ENCODE measurements at regions not wholly inside any gene's neighbourhood (a gene's known extent, or its start where the extent isn't known, plus 50 kb on each side); places are given as distances from the start of the nearest gene placed in this dataset.

DNA sequence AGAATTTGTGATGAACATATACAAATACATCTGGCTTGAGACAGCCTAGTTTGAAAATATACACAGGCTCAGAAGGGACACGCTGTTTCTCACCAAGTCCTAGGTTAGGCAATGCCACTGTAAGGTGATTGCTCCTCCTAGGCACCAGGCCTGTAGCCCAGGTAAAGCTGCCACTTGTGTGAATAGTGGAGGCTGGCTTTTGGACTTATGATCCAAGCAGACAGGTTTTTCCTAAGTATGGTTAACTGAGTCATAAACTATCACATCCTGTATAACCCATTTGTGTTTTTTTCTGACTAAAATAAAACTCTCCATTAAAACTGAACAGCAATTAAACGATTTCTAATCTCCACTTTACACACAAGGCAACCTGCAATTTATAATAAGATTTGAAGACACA lies 81.0 kb downstream of the SEMA4F start:
- H3K27me3 ChIP-seq (ENCODE audit: control insufficient read depth, insufficient read depth, low read length): no peaks in the 10 kb centered on the region
- peaks cover 12% of the 10 kb centered on the region for H3K9me3 ChIP-seq (ENCODE audit: control insufficient read depth, insufficient read depth, low read length)
- no peaks in the 10 kb centered on the region for H3K36me3 ChIP-seq (ENCODE audit: control insufficient read depth, insufficient read depth, low read length)
- H3K4me1 ChIP-seq (ENCODE audit: control insufficient read depth, insufficient read depth, low read length): peaks cover 15% of the 10 kb centered on the region
- H3K9ac ChIP-seq (ENCODE audit: low read depth, low read length): no peak overlapping the region
- H3K4me3 ChIP-seq (ENCODE audit: low read depth, low read length): no peak overlapping the region
- peak overlapping the region; percentile 76 for H3K27ac ChIP-seq (ENCODE audit: low read depth, low read length)

DNA sequence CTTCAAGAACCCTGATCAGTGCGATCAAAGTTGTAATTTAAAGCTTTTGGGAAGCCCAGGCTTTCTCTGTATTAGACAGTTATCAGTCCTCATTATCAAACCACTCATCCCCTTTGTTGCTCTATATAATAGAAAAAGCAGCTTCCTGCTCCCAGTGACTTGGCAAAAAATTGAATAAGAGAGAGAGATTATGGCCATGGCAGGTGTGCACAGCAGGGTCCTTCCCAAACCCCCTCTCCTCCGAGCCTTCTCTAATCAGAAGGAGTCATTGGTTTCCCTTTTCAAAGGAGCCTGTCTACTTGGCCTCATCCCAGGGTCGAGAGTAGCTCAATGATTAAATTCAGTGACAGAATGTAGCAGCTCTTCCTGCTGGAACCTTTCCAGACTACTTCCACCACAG lies 81.5 kb downstream of the SEMA4F start:
- no peaks in the 10 kb centered on the region for H3K36me3 ChIP-seq (ENCODE audit: control insufficient read depth, insufficient read depth, low read length)
- no peaks in the 10 kb centered on the region for H3K27me3 ChIP-seq (ENCODE audit: control insufficient read depth, insufficient read depth, low read length)
- peak overlapping the region; percentile 76 for H3K27ac ChIP-seq (ENCODE audit: low read depth, low read length)
- no peak overlapping the region for H3K4me3 ChIP-seq (ENCODE audit: low read depth, low read length)
- peaks cover 15% of the 10 kb centered on the region for H3K4me1 ChIP-seq (ENCODE audit: control insufficient read depth, insufficient read depth, low read length)
- H3K9me3 ChIP-seq (ENCODE audit: control insufficient read depth, insufficient read depth, low read length): peaks cover 12% of the 10 kb centered on the region
- H3K9ac ChIP-seq (ENCODE audit: low read depth, low read length): no peak overlapping the region

DNA sequence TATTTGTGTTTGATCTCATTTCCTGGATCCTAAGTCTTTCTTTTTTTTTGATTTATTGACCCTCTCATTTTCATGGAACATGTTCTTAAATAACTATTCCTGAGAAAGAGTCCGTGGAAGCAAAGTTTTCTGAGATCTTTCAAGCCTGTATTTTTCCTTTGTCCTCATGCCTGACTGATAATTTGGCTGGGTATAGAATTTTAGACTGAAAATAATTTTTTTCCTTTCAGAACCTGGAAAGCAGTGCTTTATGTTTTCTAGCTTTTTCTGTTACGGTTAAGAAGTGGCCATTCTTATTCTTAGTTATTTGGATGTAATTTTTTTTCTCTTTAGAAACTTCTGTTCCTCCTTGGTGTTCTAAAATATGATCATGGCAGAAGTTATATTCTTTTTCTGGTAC lies 82.5 kb downstream of the SEMA4F start:
- Histone ChIP-seq H3K4me1 (ENCODE audit: control insufficient read depth, insufficient read depth, low read length) (peaks cover 21% of the 10 kb centered on the region), H3K4me3 (ENCODE audit: low read depth, low read length) (no peak overlapping the region), H3K27ac (ENCODE audit: low read depth, low read length) (no peak overlapping the region), H3K36me3 (ENCODE audit: control insufficient read depth, insufficient read depth, low read length) (no peaks in the 10 kb centered on the region), H3K9me3 (ENCODE audit: control insufficient read depth, insufficient read depth, low read length) (peaks cover 12% of the 10 kb centered on the region), H3K9ac (ENCODE audit: low read depth, low read length) (no peak overlapping the region), H3K27me3 (ENCODE audit: control insufficient read depth, insufficient read depth, low read length) (no peaks in the 10 kb centered on the region)

DNA sequence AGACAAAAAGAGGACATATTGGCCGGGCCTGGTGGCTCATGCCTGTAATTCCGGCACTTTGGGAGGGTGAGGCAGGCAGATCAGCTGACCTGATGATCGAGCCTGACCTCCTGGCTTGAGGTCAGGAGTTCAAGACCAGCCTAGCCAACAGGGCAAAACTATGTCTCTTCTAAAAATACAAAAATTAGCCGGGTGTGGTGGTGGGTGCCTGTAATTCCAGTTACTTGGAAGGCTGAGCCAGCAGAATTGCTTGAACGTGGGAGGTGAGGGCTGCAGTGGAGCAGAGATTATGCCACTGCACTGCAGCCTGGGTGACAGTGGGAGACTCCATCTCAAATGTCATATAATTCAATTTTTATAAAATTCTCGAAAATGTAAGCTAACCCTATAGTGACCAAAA lies 84.5 kb downstream of the SEMA4F start:
- Histone ChIP-seq H3K27me3 (ENCODE audit: control insufficient read depth, insufficient read depth, low read length) (no peaks in the 10 kb centered on the region), H3K9ac (ENCODE audit: low read depth, low read length) (no peak overlapping the region), H3K4me1 (ENCODE audit: control insufficient read depth, insufficient read depth, low read length) (peaks cover 21% of the 10 kb centered on the region), H3K36me3 (ENCODE audit: control insufficient read depth, insufficient read depth, low read length) (no peaks in the 10 kb centered on the region), H3K4me3 (ENCODE audit: low read depth, low read length) (no peak overlapping the region), H3K9me3 (ENCODE audit: control insufficient read depth, insufficient read depth, low read length) (peaks cover 12% of the 10 kb centered on the region), H3K27ac (ENCODE audit: low read depth, low read length) (no peak overlapping the region)

DNA sequence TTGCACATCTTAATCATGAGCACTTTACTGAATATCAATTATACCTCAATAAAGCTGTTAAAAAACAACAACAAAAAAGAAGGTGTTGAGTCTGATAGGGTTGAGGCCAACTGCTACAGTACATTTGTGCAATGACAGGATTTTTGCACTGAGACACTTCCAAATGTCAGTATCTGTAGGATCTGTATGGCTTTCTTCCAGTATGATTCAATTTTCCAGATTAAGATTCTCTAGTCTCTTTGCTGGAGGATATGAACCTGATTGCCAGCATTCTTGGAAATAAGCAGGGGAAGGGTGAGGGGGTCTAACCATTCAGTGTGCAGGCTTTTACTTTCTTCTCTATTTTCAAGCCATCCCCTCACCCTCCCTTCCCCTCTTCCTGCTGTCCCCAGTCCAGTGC lies 85.1 kb downstream of the SEMA4F start:
- H3K9me3 ChIP-seq (ENCODE audit: control insufficient read depth, insufficient read depth, low read length): peaks cover 12% of the 10 kb centered on the region
- no peak overlapping the region for H3K4me3 ChIP-seq (ENCODE audit: low read depth, low read length)
- no peak overlapping the region for H3K9ac ChIP-seq (ENCODE audit: low read depth, low read length)
- no peaks in the 10 kb centered on the region for H3K36me3 ChIP-seq (ENCODE audit: control insufficient read depth, insufficient read depth, low read length)
- no peaks in the 10 kb centered on the region for H3K27me3 ChIP-seq (ENCODE audit: control insufficient read depth, insufficient read depth, low read length)
- H3K4me1 ChIP-seq (ENCODE audit: control insufficient read depth, insufficient read depth, low read length): peaks cover 21% of the 10 kb centered on the region
- H3K27ac ChIP-seq (ENCODE audit: low read depth, low read length): no peak overlapping the region

- peaks cover 12% of the 10 kb centered on the region for H3K9me3 ChIP-seq (ENCODE audit: control insufficient read depth, insufficient read depth, low read length)
- H3K4me3 ChIP-seq (ENCODE audit: low read depth, low read length): no peak overlapping the region
- H3K9ac ChIP-seq (ENCODE audit: low read depth, low read length): no peak overlapping the region
- H3K4me1 ChIP-seq (ENCODE audit: control insufficient read depth, insufficient read depth, low read length): peaks cover 18% of the 10 kb centered on the region
- H3K27me3 ChIP-seq (ENCODE audit: control insufficient read depth, insufficient read depth, low read length): no peaks in the 10 kb centered on the region
- H3K36me3 ChIP-seq (ENCODE audit: control insufficient read depth, insufficient read depth, low read length): no peaks in the 10 kb centered on the region
- H3K27ac ChIP-seq (ENCODE audit: low read depth, low read length): no peak overlapping the region
Observed at GRCh38 chr2:74739733-74740241, 85.7 kb downstream of the SEMA4F start.

GRCh38 chr2:74740395-74740740 lies 86.3 kb downstream of the SEMA4F start:
- Histone ChIP-seq H3K4me3 (ENCODE audit: low read depth, low read length) (no peak overlapping the region), H3K9me3 (ENCODE audit: control insufficient read depth, insufficient read depth, low read length) (peaks cover 12% of the 10 kb centered on the region), H3K9ac (ENCODE audit: low read depth, low read length) (no peak overlapping the region), H3K36me3 (ENCODE audit: control insufficient read depth, insufficient read depth, low read length) (no peaks in the 10 kb centered on the region), H3K27me3 (ENCODE audit: control insufficient read depth, insufficient read depth, low read length) (no peaks in the 10 kb centered on the region), H3K27ac (ENCODE audit: low read depth, low read length) (peak overlapping the region; percentile 14), H3K4me1 (ENCODE audit: control insufficient read depth, insufficient read depth, low read length) (peaks cover 16% of the 10 kb centered on the region)

GRCh38 chr2:74740741-74741431 lies 86.8 kb downstream of the SEMA4F start:
- no peaks in the 10 kb centered on the region for H3K27me3 ChIP-seq (ENCODE audit: control insufficient read depth, insufficient read depth, low read length)
- H3K9ac ChIP-seq (ENCODE audit: low read depth, low read length): no peak overlapping the region
- H3K4me3 ChIP-seq (ENCODE audit: low read depth, low read length): no peak overlapping the region
- H3K4me1 ChIP-seq (ENCODE audit: control insufficient read depth, insufficient read depth, low read length): peaks cover 15% of the 10 kb centered on the region
- peaks cover 12% of the 10 kb centered on the region for H3K9me3 ChIP-seq (ENCODE audit: control insufficient read depth, insufficient read depth, low read length)
- H3K27ac ChIP-seq (ENCODE audit: low read depth, low read length): peak overlapping the region; percentile 14
- H3K36me3 ChIP-seq (ENCODE audit: control insufficient read depth, insufficient read depth, low read length): no peaks in the 10 kb centered on the region

DNA sequence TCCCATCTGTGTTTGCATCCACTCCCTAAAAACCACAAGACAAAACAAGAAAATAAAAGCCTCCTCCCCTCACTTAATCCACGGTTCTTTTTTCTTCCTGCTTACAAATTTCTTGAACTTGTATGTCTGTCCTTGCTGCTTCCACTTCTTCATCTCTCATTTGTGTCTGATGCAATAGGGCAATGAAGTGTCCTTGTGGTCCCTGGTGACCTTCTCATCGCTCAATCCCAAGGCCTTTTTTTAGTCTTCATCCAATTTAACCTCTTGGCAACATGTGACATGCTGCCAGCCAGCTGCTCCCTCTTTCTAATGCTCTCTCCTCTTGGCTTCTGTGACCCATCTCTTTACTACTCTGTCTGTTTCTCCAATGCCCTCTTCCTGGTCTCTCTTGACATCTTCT lies 87.6 kb downstream of the SEMA4F start:
- Histone ChIP-seq H3K4me3 (ENCODE audit: low read depth, low read length) (no peak overlapping the region), H3K27me3 (ENCODE audit: control insufficient read depth, insufficient read depth, low read length) (no peaks in the 10 kb centered on the region)

DNA sequence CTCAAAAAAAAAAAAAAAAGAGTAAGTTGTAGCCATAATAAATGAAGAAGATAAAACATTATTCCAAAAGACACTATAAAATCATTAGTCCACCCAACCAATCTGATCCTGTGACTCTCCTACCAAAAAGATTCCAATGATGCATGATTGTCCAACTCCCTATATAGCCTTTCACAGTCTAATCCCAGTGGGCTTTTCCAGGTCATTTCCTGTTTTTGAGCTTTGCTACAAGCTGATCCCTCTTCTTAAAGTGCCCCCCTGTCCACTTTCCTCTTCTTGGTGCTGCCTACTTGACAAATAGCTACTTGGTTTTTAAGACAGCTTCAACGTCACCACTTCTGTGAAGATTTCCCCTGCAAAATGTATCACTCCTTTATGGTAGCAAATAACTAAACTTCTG lies 88.4 kb downstream of the SEMA4F start:
- H3K4me1 ChIP-seq (ENCODE audit: control insufficient read depth, insufficient read depth, low read length): peaks cover 15% of the 10 kb centered on the region

More for the DNA sequence above, 87.6 kb downstream of the SEMA4F start:
- no peaks in the 10 kb centered on the region for H3K36me3 ChIP-seq (ENCODE audit: control insufficient read depth, insufficient read depth, low read length)
- peaks cover 15% of the 10 kb centered on the region for H3K4me1 ChIP-seq (ENCODE audit: control insufficient read depth, insufficient read depth, low read length)
- no peak overlapping the region for H3K27ac ChIP-seq (ENCODE audit: low read depth, low read length)
- H3K9ac ChIP-seq (ENCODE audit: low read depth, low read length): no peak overlapping the region
- peaks cover 8% of the 10 kb centered on the region for H3K9me3 ChIP-seq (ENCODE audit: control insufficient read depth, insufficient read depth, low read length)

DNA sequence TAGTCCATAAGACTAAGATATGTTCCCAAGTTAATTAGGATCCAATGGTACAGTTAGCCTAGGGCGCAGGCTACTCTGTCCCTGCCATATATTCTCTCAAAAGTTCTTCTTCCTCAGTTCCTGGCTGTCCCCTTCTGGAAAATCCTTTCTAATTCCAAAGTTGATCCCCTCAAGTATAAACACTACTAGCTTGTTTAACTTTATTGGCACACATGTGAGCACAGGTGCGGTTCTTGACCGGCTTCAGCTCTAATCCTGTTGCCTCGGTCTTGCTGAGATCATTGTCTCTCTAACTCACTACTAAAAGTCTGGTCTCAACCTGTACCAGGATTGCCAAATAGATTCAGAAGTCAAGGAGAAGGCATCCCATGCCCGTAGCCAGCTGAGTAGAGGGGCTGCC lies 89.0 kb downstream of the SEMA4F start:
- Histone ChIP-seq H3K9ac (ENCODE audit: low read depth, low read length) (no peak overlapping the region), H3K9me3 (ENCODE audit: control insufficient read depth, insufficient read depth, low read length) (no peaks in the 10 kb centered on the region)

More for the DNA sequence above, 88.4 kb downstream of the SEMA4F start:
- Histone ChIP-seq H3K9me3 (ENCODE audit: control insufficient read depth, insufficient read depth, low read length) (no peaks in the 10 kb centered on the region), H3K27ac (ENCODE audit: low read depth, low read length) (no peak overlapping the region), H3K36me3 (ENCODE audit: control insufficient read depth, insufficient read depth, low read length) (no peaks in the 10 kb centered on the region), H3K27me3 (ENCODE audit: control insufficient read depth, insufficient read depth, low read length) (no peaks in the 10 kb centered on the region), H3K4me3 (ENCODE audit: low read depth, low read length) (no peak overlapping the region), H3K9ac (ENCODE audit: low read depth, low read length) (no peak overlapping the region)

More for the DNA sequence above, 89.0 kb downstream of the SEMA4F start:
- Histone ChIP-seq H3K36me3 (ENCODE audit: control insufficient read depth, insufficient read depth, low read length) (no peaks in the 10 kb centered on the region), H3K27ac (ENCODE audit: low read depth, low read length) (no peak overlapping the region), H3K4me3 (ENCODE audit: low read depth, low read length) (no peak overlapping the region), H3K4me1 (ENCODE audit: control insufficient read depth, insufficient read depth, low read length) (peaks cover 15% of the 10 kb centered on the region), H3K27me3 (ENCODE audit: control insufficient read depth, insufficient read depth, low read length) (no peaks in the 10 kb centered on the region)
